Chondrocyte (in vitro differentiated cells): ENCODE measurements at regions not wholly inside any gene's neighbourhood (a gene's known extent, or its start where the extent isn't known, plus 50 kb on each side); places are given as distances from the start of the nearest gene placed in this dataset.

Experiments
- DNase-seq: peaks from one replicate; pipeline ENCODE4 v3.0.0; 2021; ENCODE audit warnings: mixed read lengths, low spot score
- H3K27ac Mint-ChIP-seq: one replicate; pipeline ENCODE4 v1.8.0; 2021; ENCODE audit warnings: mild to moderate bottlenecking, moderate library complexity, mixed read lengths; ENCODE audit not compliant: unreplicated experiment
- H3K27me3 Mint-ChIP-seq: 2 replicates; pipeline ENCODE4 v1.8.0; 2021; ENCODE audit warnings: low read depth, mixed read lengths
- H3K36me3 Mint-ChIP-seq: 2 replicates; pipeline ENCODE4 v1.8.0; 2021; ENCODE audit warnings: low read depth, mixed read lengths
- H3K4me1 Mint-ChIP-seq: 2 replicates; pipeline ENCODE4 v1.8.0; 2021; ENCODE audit warnings: low read depth, mild to moderate bottlenecking, mixed read lengths
- H3K4me3 Mint-ChIP-seq: one replicate; pipeline ENCODE4 v1.8.0; 2021; ENCODE audit warnings: mild to moderate bottlenecking, moderate library complexity, mixed read lengths; ENCODE audit not compliant: unreplicated experiment
- H3K9me3 Mint-ChIP-seq: 2 replicates; pipeline ENCODE4 v1.8.0; 2021; ENCODE audit warnings: low read depth, mixed read lengths
- TF ChIP-seq, protein P1 (sequence below): fragments of 200-600 bp; sonication (generic); IDR thresholded peaks from 2 replicates; pipeline ENCODE4 v1.5.0; 2021; ENCODE audit warnings: antibody characterized with exemption, mild to moderate bottlenecking, moderate library complexity

DNA sequence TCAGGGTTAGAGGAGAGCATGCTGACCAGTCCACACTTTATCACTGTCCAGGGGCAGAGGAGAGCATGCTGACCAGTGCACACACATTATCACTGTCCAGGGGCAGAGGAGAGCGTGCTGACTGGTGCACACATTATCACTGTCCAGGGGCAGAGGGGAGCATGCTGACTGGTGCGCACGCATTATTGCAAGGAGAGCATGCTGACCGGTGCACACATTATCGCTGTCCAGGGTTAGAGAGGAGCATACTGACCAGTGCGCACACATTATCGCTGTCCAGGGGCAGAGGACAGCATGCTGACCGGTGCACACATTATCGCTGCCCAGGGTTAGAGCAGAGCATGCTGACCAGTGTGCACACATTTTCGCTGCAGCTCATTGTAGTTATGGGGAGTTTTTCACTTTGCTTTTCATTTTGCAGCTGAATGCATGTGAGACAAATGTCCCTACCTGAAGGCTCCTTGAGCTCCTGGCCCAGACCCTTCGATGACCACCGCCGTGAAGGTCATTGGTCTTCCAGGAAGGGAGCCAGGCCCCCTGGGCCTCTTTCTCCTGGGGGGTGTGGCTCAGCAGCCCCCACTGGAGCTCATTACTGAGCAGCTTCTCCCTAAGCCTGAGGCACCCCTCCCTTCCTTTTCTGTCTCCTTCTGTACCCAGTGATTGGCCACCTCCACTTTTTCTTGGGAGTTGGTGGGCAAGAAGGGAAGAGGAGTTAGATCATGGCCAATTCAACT lies 178.8 kb upstream of the AFDN start:
- no peak overlapping the region for H3K27ac Mint-ChIP-seq
- no peaks in the 10 kb centered on the region for H3K9me3 Mint-ChIP-seq
- peaks cover 9% of the 10 kb centered on the region for H3K4me1 Mint-ChIP-seq
- peaks cover 1% of the 10 kb centered on the region for H3K27me3 Mint-ChIP-seq
- TF ChIP-seq, protein P1, sequence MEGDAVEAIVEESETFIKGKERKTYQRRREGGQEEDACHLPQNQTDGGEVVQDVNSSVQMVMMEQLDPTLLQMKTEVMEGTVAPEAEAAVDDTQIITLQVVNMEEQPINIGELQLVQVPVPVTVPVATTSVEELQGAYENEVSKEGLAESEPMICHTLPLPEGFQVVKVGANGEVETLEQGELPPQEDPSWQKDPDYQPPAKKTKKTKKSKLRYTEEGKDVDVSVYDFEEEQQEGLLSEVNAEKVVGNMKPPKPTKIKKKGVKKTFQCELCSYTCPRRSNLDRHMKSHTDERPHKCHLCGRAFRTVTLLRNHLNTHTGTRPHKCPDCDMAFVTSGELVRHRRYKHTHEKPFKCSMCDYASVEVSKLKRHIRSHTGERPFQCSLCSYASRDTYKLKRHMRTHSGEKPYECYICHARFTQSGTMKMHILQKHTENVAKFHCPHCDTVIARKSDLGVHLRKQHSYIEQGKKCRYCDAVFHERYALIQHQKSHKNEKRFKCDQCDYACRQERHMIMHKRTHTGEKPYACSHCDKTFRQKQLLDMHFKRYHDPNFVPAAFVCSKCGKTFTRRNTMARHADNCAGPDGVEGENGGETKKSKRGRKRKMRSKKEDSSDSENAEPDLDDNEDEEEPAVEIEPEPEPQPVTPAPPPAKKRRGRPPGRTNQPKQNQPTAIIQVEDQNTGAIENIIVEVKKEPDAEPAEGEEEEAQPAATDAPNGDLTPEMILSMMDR: no peak
- no peak overlapping the region for H3K4me3 Mint-ChIP-seq
- H3K36me3 Mint-ChIP-seq: no peaks in the 10 kb centered on the region
- peak; percentile 42 for DNase-seq

DNA sequence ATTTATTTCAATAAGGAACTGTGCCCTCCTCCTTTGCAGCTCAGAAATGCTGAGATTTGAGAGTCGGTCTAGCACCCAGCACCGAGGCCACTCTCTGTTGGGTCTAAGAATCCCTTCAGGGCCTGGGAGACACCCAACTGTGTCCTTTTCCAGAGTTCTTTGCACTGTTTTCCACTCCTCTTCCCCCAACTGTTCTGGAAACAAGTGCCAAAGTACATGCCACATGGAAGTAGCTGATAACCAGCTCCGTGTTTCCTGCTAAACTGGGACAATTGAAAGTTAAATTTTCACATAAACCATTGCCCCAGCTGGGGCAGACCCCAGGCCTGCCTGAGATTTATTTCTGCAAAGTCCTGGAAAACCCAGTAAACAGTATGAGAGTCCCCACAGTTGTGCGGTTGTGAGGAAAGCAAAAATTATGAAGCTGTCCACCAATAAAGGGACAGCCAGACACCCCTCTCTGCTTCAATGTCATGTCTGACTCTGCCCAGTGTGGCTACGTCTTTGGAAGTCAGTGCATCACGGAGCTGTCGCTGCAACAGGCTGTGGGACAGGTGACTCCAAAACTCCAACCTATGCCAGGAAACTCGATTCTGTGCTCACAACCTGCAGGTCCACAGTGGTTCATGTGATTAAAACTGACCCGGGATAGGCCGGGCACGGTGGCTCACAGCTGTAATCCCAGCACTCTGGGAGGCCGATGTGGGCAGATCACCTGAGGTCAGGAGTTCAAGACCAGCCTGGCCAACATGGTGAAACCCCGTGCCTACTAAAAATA lies 178.0 kb upstream of the AFDN start:
- Mint-ChIP-seq H3K36me3 (peaks cover 1% of the 10 kb centered on the region), H3K27me3 (peaks cover 3% of the 10 kb centered on the region), H3K4me1 (peaks cover 9% of the 10 kb centered on the region), H3K27ac (no peak overlapping the region), H3K9me3 (no peaks in the 10 kb centered on the region), H3K4me3 (no peak overlapping the region)
- TF ChIP-seq, protein P1: no peak
- peak; percentile 46 for DNase-seq

DNA sequence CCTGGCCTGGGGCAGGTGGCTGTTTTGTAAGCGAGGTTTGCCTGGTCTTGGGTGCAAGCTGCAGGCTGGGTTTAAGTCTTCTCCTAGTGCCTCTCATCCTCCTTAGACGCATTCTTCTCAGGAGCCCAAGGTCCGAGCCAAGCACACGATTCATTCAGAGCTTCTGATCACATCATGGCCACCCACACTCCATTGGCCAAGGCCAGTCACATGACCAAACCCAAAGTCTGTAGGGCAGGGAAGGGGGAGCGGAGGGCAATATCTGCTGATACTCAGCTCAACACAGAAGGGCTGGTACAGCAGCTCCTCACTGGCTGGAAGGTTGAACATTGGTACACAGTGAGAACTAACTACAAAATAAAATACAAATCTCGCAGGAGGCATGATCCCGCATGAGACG lies 177.2 kb upstream of the AFDN start:
- Mint-ChIP-seq H3K4me3 (no peak overlapping the region), H3K4me1 (peaks cover 9% of the 10 kb centered on the region), H3K36me3 (peaks cover 2% of the 10 kb centered on the region), H3K27ac (no peak overlapping the region), H3K27me3 (peaks cover 3% of the 10 kb centered on the region), H3K9me3 (no peaks in the 10 kb centered on the region)
- TF ChIP-seq, protein P1: no peak
- DNase-seq: peak; percentile 35

DNA sequence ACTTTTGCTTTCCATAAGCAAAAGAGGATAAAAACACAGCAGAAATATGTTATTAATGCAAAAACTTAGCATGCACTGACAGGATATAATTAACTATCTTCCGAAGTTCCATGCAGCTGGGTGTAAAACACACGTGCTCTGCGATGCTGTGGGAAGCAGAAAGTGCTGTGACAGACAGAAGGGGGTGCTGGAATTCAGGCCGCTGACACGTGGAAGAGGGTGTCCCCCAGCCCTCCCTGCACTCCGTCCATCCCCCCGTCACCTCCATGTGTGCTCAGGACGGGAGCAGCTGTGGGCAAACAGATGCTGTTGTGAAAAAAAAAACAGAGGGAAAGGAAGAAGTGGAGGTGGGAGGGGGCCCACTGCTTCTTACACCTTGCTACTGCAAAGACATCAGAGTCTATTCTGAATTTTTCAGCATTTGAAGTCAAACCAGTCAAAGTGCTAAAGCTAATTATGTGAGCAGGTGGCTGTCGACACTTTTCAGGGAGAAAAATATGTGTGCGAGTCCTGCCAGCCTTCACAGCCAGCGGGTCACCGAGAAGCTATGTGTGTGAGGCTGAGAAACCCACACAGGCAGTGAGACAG lies 175.9 kb upstream of the AFDN start:
- Mint-ChIP-seq H3K27ac (no peak overlapping the region), H3K4me3 (no peak overlapping the region), H3K36me3 (peaks cover 2% of the 10 kb centered on the region), H3K4me1 (peaks cover 9% of the 10 kb centered on the region), H3K9me3 (no peaks in the 10 kb centered on the region), H3K27me3 (peaks cover 3% of the 10 kb centered on the region)
- peak; percentile 40 for DNase-seq
- TF ChIP-seq, protein P1: no peak

DNA sequence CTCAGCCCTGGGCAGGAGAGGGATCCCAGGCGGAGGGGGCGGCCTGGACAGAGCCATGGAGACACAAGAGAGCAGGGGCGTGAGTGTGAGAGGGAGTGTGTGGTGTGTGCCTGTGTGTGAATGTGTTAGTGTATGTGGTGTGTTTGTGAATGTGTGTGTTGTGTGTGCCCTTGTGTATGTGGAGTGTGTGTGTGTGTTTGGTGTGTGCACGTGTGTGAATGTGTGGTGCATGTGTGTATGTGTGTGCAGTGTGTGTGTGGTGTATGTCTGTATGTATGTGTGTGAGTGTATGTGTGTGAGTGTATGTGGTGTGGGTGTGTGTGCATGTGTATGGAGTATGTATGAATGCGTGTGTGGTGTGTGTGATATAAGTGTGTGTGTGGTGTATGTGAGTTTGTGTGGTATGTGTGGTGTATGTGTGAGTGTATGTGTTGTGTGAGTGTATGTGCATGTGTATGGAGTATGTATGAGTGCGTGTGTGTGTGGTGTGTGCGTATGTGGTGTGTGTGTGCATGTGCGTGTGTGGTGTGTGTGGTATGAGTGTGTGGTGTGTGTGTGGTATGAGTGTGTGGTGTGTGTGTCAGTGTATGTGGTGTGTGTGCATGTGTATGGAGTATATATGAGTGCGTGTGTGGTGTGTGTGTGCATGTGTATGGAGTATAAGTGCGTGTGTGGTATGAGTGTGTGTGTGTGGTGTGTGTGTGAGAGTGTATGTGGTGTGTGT lies 175.2 kb upstream of the AFDN start:
- peak; percentile 40 for DNase-seq
- H3K27me3 Mint-ChIP-seq: peaks cover 3% of the 10 kb centered on the region
- H3K36me3 Mint-ChIP-seq: peaks cover 2% of the 10 kb centered on the region
- peaks cover 9% of the 10 kb centered on the region for H3K4me1 Mint-ChIP-seq
- TF ChIP-seq, protein P1: no peak
- H3K4me3 Mint-ChIP-seq: no peak overlapping the region
- no peaks in the 10 kb centered on the region for H3K9me3 Mint-ChIP-seq
- no peak overlapping the region for H3K27ac Mint-ChIP-seq
